DMS153 treated with DMSO at 0.1 percent for 48 hours (cell line): ENCODE measurements at regions not wholly inside any gene's neighbourhood (a gene's known extent, or its start where the extent isn't known, plus 50 kb on each side); places are given as distances from the start of the nearest gene placed in this dataset.
"Not testable (repeated sequence)": the region's sequence is repeated elsewhere in the genome, so short reads cannot be mapped to it uniquely, and the experiment has no call there.

Experiments
- DNase-seq: peaks from one replicate; lab custom pipeline; 2025; ENCODE audit not compliant: unreplicated experiment; lab: John Stamatoyannopoulos, UW

DNA sequence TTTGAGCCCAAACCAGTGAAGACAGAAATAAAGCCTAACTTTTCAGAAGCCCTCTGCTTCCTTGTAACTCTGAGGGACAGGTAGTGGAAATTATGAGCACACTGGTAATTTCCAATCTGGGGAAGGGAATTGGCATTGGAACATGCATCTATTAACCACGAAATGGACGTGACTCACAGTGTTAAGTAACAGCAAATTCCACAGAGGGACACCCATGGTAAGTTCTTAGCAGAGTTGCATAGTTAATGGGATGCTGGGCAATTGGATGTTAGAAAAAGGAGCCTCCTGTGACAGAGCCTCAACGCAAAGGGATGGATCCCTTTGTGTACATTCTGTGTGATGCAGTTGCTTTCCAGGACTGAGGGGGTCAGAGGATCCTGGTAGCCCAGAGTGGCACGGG is 168.6 kb downstream of the SEMA6D start:
- DNase-seq = no peak

DNA sequence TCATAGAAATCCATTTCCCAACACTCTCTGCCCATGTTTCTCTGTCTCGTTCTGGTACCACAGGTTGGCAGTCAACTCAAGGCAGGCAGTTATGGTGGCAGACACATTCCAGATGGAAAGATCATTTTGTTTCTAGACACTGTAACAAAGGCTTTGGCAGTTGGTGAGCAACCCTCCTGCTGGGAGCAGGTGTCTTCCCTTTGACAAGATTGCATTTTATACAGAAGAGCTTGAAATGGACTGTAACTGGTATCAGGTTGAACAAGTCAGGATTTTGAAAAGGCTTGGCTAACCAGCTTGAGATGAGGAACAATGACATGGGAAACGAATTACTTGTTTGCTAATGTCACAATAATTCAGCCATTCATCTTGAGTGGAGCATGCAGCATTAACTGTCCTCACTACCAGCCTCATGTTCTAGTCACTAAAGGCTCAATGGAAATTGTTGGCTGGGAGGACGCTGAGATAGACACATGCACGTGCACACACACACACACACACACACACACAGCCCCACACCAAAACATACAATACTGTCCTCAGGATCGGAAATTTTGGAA is 170.0 kb downstream of the SEMA6D start:
- DNase-seq = peak; percentile 55

DNA sequence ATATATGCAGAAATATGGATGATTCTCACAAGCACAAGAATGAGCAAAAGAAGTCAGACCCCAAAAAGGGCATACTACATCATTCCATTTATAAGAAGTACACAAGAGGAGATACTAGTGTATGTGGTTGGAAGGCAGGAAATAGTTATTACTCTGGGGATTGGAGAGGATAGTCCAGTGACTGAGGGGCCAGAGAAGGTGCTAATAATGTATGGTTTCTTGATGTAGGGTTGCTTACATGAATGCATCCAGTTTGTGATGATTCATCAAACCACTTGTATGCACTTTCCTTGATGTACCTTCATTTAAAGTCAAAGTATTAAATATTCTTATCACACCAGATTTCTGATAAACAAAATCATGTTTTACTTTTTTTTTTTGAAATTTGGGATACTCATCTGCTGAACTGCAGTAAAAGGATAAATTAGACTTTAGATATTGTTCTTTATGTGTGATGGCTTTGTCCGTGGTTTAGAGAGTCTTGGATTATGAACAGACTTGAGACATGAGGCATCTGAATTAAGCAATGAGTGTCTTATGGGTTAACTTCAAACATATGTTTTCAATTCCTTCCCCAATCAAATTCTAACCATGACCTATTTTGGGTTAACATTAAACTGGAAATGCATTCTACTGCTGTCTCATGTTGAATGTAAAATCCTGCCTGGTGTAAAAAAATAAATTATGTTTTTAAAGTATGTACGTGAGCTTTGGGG is 171.2 kb downstream of the SEMA6D start:
- DNase-seq = no peak

DNA sequence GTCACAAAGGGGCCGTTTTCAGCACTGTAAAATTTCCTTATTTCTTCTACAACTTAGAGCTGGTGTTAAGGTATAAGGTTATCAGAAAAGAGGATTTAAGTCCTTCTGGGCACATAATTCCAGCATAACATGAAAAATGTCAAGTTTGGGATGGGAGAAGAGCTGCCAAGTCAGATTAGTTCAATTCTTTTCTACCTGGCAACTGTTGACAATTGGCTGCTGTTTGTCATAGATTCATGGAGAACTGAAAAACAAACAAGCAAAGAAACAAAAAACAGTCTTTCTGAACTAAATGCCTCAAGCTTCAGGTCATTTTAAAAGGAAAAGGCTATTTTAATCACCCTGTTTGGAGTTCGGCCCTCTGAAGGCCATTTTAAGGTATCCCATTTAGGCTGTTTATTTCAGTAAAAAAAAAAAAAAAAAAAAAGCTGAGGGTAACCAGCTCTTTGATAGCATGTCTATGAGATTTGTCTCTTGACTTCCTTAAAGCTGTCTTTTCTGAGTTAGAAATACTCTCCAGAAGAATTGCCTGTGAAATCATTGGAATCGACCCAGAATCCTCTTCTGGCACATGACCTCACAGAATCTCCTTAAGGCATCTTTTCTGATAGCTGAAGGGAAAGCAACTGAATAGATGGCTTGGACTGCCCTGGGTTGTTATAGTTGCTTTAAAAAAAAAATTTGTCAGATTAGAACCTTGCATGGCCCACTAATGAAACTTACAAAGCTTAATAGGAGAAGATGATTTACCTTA is 173.3 kb downstream of the SEMA6D start:
- no peak for DNase-seq

DNA sequence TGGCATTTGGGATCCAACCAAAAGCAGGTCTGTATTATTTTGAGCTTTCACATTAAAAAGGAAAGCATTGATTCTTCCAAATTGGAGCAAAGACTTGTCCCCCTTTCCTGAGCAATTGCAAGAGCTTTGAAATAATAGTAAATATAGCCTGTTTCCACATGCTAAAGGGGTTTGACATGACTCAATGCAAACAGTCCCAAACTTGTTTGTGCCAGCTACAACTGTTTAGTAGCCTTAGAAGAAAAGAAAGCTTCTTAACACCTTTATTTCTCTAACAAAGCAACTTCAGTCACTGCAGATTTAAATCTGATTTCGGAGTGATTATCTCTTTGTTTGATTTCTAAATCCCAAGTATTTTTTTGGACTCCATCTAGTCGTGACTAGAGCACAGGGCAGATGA is 180.2 kb downstream of the SEMA6D start:
- no peak for DNase-seq

DNA sequence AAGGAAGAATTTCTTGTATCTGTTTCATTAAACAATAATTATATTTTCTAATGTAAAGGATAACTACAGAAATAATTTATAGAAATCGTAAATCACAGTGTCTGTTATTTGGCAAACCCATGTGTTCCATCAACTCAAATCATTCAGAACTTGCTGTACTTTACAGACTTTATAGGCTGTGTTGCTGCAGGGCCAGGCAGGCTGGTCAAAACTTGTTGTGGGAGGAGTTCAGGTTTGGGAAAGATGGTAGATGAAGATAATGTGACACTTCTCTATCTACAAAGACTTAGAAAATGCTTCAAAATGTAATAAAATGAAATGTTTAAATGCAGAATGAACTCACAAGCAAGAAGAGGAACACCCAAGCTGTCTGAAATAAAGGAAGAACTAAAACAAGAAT is 183.4 kb downstream of the SEMA6D start:
- no peak for DNase-seq

DNA sequence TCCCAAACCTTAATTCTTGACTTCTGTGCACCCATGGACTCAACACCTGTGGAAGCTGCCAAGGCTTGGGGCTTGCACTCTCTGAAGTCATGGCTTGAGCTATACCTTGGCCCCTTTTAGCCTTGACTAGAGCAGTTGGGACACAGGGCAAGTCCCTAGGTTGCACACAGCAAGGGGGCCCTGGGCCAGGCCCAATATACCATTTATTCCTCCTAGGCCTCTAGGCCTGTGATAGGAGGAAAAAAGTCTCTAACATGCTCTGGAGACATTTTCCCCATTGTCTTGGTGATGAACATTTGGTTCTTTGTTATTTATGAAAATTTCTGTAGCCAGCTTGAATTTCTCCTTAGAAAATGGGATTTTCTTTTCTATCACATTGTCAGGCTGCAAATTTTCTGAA is 186.1 kb downstream of the SEMA6D start:
- no peak for DNase-seq

DNA sequence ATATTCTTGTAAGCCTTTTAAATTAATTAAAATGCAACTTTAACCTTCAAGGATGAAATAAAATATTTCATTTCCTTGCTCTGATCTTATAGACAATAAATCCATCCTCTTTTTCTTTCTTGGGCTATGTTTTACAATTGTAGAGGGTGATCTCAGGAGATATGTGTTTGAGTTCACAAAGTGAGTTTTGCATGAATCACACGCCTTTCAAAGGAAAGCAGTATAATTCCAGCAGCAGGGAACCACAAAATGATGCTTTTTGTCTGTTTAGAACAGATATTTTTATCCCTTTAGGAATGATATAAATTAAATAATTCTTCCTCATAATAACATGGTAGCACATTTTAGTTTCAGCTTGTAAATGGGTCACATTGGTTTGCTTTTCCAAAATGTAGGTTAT is 191.2 kb downstream of the SEMA6D start:
- no peak for DNase-seq

DNA sequence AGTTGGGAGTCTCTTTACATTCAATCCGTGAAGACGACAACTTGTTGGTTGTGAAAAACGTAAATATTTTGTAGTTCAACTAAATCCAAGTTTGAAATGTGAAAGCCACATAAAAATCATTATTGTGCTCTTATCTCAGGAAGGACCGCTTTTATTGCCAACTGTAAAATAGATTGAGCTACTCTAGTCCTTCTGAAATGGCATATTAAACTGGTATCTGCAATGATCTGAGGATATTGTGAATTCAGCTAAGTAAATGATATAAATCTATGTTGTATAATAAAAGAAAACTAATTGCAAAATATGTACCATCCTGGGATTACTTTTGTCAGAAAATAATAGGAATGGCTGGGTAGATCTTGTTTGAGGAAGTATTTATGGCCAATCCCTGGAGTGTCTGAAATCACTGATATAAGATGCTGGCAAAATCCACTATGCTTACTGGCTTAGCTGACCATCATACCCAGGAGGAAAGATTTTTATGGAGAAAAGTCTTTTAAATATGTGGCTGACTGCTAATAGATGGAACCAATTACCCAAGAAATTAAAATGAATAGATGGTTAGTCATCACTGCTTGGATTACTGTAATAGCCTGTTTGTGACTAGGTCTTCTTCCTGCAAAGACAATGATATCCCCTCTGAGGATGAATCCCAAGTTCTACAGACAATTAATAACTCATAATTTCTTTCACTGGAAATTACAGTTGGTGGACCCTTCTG is 191.8 kb downstream of the SEMA6D start:
- DNase-seq = no peak

DNA sequence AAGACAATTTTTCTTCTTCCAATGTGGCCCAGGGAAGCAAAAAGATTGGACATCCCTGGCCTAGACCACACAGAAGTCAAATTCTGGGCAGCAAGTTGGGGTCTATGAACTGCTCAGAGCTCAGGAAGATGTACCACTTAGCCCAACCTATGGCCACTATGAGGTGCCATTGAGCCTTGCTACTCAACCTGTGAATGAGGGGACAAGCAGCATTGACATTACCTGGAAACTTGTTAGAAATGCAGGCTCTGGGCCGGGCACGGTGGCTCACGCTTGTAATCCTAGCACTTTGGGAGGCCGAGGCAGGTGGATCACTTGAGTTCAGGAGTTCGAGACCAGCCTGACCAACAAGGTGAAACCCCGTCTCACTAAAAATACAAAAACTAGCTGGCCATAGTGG is 195.6 kb downstream of the SEMA6D start:
- not testable (repeated sequence) for DNase-seq

DNA sequence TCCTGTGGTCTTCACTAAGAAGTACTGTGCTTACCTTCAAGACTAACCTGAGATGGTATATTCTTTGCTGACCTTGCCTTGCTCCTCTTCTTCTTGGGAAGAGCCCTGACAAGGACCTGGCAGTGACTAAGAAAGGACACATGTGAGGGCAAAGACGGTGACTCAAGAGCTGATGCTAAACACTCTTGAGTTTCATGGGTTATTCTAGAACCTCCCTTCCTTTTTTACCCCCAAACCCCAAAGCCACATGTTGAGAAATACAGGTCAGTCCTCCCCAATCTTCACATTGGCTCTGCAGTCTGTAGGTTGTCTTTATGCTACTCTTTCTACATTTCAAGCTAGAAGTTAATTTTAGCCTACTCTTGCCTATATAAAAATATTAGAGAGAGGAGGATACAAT is 200.6 kb downstream of the SEMA6D start:
- DNase-seq = no peak

DNA sequence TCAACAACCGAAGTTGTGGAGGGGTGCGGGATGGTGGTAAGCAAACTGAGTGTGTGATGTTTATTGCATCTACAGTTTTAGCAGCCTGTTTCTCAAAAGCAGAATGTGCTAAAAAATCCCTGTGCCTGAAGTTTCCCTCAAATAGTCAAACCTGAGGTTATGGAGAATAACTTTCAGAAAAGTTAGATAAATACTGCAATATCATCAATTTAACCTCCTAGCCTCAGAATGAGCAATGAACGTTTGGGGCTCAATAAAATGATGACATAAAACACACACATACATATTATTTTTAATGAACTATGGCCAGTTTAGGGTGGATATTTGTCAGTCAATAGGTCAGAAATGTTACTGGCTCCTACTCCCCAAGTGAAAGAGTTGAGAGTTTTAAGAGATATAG is 201.6 kb downstream of the SEMA6D start:
- DNase-seq = no peak

DNA sequence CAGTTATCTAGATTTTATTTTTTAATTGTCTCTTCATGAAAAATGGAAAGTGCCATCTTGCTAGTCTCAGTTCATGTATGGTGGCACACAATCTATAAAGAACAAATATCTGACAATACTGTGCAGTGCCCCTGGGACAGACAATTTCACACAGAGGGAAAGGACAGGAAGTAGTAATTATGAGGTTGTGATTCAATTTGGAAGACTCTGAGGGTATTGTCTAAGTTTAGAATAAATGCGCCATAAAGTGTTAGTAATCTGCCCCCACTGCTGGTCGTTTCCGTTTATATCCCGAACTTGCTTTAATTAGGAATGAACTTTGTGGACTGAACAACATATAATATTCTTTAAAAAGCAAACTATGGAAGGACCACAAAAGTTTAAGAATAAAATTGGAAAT is 196.4 kb upstream of the SLC24A5 start:
- no peak for DNase-seq

DNA sequence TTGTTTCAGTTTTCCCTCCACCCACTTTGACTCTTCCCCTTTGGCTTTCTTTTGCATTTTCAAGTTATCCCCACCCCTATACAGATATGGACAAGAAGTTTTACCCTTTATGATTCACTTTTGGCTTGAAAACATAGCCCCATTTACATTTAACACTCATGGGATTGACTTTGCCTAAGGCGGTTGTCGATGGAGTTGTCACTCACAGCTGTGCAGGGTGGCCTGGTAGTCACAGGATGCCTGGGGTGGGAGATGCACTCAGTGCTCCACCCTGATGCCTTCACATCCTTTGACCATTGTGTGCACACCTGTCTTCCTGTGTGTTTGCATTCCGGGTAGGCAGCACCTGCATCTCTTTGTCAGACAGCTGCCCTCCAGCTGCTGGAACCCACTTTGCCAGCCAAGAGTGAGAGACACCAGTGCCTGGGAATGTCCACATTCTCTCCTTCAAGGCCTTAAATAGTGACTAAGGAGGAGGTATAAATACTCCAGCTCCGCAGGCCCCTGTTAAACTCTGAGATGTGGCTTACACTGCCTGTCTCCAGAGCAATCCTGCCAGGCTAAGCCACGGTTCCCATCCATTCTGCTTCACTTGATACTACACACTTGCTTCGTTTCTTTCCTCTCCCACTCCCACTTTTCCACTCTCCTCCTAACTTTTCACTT is 191.5 kb upstream of the SLC24A5 start:
- peak; percentile 3 for DNase-seq

DNA sequence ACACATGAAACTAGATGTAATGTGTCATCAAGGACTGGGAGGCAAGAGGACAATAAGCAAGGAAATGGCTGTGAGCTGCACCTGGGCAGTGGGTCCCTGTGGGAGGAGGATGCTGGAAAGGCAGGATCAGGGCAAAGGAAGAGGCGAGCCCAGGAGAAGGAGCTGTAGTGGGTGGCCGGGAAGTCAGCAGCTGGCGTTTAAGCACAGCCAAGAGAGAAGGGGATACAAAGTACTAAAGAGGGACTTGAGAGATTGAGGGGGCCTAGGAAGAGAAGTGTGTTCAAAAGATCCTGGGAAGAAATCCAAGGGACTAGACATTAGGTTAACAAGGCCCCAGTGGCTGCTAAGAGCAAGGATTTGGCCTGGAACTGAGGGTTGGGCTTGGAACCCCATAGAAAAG is 188.5 kb upstream of the SLC24A5 start:
- DNase-seq = no peak

DNA sequence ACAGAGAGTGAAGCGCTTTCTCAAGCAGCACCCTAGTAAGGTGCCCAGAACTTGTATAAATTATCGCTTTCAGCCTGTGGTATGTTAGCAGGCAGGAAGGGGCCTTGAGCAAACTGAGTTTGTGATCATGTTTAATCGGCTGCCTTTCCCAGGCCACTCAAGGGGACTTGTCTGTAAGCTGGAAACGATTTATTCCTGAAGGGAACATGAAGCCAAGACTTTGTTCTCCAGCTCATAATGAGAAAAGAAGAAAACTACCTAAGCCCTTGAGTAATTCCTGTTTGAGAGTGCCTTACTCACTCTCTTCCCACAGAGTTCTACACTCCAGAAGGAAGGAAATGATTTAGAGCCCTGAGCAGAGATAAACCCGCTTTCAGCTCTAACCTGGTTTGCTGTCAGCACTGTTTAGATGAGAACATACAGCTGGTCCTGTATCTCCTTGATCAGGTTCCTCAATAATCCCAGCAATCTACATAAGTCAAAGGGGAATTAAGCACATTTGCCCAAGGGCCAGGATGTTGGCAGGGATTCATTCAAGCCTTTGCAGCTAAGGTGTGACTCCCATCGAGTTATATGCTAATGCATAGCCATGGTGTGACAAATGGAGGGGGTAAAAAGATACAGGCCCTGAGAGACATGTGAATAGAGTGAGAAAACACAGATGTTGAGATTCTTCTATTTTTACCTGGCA is 187.7 kb upstream of the SLC24A5 start:
- DNase-seq = no peak

DNA sequence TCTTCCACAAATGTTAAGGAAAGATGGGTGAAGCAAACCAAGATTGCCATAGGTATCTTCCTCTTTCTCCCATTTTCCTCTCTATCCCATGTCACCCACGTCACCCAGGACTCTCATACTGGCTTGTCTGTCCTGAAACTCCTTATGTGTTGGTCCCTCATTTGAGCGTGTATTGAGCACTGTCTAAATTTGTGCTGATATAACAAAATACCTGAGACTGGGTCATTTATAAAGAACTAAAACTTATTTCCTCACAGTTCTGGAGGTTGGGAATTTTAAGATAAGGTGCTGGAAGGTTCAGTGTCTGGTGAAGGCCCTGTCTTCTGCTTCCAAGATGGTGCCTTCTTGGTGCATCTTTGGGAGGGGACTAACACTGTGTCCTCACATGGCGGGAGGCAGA is 186.9 kb upstream of the SLC24A5 start:
- no peak for DNase-seq

DNA sequence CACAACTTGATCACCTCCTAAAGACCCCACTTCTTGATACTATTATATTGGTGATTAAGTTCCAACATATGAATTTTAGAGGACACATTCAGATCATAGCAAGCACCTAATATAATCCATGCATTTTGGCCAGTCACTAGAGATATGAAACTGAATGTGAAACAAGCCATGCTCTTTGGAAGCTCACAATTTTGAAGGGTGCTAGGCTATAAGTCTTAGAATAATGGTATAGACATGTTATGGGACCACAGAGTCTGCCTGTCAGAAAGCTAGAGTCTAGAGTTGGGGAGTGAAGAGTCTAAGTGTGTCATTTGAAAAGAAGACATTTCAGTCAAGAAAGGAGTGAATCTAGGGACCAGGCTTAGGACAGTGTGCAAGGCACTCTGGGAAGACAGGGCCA is 186.4 kb upstream of the SLC24A5 start:
- no peak for DNase-seq

DNA sequence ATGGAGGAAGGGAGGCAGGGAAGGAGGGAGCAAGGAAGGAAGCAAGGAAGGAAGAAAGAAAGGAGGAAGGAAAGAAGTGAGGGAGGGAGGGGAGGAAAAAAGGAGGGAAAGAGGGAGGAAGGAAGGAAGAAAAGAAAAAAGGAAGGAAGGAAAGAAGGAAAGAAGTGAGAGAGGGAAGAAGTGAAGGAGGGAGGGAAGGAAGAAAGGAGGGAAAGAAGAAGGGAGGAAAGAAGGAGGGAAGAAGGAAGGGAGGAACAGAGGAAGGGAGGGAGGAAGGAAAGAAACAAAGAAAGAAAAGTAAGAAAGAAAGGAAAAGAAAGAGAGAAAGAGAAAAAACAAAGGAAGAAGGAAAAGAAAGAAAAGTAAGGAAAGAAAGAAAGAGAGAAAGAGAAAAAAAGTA is 183.0 kb upstream of the SLC24A5 start:
- DNase-seq = no peak

DNA sequence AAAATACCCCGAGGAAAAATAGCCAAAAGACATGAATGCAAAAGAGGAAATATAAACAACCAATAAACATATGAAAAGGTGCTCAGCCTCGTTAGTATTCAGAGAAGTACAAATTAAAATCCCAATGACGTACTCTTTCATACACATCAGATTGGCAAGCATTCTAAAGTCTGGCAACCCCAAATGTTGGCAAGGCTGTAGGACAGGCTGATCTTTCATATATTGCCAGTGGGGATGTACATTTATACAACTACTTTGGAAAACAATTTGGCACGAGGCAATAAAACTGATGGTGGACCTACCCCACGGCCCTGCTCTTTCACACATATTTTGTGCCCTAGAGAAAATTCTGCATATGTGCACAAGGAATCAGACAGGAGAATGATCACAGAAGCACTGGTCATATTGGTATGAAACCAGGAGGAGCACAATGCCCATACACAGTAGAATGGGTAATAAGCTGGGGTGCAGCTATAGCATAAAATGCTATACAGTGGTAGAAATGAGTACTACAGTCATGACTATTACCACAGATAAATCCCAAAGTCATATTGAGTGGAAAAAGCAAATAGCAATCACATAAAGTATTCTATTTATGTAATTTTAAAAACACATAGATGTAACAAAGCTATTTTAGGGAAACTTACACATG is 176.0 kb upstream of the SLC24A5 start:
- DNase-seq = no peak
